ENCODE measurements at regions not wholly inside any gene's neighbourhood (a gene's known extent, or its start where the extent isn't known, plus 50 kb on each side); places are given as distances from the start of the nearest gene placed in this dataset.
"Not testable (repeated sequence)": the region's sequence is repeated elsewhere in the genome, so short reads cannot be mapped to it uniquely, and the experiment has no call there.

DNA sequence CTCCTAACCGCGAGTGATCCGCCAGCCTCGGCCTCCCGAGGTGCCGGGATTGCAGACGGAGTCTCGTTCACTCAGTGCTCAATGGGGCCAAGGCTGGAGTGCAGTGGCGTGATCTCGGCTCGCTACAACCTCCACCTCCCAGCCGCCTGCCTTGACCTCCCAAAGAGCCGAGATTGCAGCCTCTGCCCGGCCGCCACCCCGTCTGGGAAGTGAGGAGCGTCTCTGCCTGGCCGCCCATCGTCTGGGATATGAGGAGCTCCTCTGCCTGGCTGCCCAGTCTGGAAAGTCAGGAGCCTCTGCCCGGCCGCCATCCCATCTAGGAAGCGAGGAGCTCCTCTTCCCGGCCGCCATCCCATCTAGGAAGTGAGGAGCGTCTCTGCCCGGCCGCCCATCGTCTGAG is 58.8 kb upstream of the ANKRD30BL start:
- intact Hi-C loops (cut with DNase I, micrococcal nuclease); DNase-seq; ATAC-seq: not testable (repeated sequence)

GRCh38 chr2:132221886-132222285 is 60.1 kb upstream of the ANKRD30BL start:
- intact Hi-C loops (cut with DNase I, micrococcal nuclease); ATAC-seq; DNase-seq: not testable (repeated sequence)

DNA sequence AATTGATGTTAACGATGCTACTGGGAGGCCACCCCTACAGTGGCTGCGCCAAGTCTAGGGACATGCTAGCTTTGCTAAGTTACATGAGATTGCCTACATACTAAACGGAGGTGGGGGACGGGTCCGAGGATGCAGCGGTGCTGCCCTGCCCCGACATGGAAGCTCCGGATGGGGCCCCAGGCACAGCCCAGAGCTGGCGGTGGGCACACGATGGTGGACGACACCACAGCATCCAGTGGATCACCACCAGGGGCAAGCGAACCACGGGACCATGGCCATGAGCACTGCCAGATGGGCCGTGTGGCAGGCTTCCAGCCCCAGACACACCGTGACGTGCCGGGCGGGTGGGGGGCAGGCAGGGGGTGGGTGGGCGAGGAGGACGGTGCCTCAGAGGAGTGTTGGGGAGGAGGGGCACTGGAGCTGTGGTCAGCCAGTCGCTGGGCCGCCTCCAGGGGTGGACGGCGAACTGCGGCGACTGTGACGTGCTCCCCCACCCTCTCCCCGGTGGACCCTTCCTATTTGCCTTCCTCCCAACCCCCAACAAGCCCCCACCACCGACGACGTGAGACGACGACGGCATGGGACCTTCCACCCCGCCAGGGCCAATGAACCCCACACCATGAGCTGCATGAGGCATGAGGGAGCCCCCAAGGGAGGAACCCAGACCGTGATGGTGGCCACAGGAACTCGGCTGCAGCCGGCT is 90.6 kb upstream of the ANKRD30BL start:
- DNase-seq (no peak), ATAC-seq (no peak)
- intact Hi-C loops (cut with DNase I, micrococcal nuclease): no loop called here

GRCh38 chr2:132252894-132253264 is 91.1 kb upstream of the ANKRD30BL start:
- DNase-seq (no peak), ATAC-seq (no peak)
- intact Hi-C loops (cut with DNase I, micrococcal nuclease): no loop called here

GRCh38 chr2:132253496-132254305 is 91.9 kb upstream of the ANKRD30BL start:
- intact Hi-C loops (cut with DNase I, micrococcal nuclease): no loop called here

GRCh38 chr2:132254306-132254919 is 92.7 kb upstream of the ANKRD30BL start:
- intact Hi-C loops (cut with DNase I, micrococcal nuclease); ATAC-seq; DNase-seq: not testable (repeated sequence)

More at GRCh38 chr2:132253496-132254305, 91.9 kb upstream of the ANKRD30BL start:
- DNase-seq (no peak), ATAC-seq (no peak)

DNA sequence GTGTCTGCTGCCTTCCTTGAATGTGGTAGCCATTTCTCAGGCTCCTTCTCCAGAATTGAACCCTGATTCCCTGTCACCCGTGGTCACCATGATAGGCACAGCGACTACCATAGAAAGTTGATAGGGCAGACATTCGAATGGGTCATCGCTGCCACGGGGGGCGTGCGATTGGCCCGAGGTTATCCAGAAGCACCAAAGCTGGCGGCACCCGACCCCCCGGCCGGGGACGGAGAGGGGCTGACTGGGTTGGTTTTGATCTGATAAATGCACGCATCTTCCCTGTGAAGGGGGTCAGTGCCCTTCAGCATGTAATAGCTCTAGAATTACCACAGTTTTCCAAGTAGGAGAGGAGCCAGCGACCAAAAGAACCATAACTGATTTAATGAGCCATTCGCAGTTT is 94.0 kb upstream of the ANKRD30BL start:
- ATAC-seq (no peak), DNase-seq (no peak)
- intact Hi-C loops (cut with DNase I, micrococcal nuclease): no loop called here

- no peak for ATAC-seq
- no peak for DNase-seq
- intact Hi-C loops (cut with DNase I, micrococcal nuclease): no loop called here
These were observed 94.6 kb upstream of the ANKRD30BL start for GRCh38 chr2:132256251-132256902.

DNA sequence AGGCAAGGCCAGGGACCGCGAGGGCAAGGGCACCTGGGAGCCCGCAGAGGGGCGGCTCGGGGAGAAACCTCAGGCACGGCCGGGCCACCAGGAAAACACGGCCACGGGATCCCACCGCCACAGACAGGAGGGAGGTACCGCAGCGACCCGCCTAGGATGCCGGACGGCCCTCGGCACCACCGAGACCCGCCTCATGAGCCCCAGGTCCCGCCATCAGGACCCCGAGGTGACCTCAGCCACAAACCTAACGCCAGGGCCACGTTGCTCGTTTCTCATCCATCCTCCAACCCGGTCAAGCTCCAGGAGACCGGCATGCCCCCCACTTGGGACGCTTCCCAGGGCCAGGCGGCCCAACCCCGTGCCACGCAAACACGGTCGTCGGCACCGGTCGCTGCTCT is 95.2 kb upstream of the ANKRD30BL start:
- ATAC-seq; intact Hi-C loops (cut with DNase I, micrococcal nuclease); DNase-seq: not testable (repeated sequence)

GRCh38 chr2:132257301-132258171 is 95.8 kb upstream of the ANKRD30BL start:
- intact Hi-C loops (cut with DNase I, micrococcal nuclease); DNase-seq; ATAC-seq: not testable (repeated sequence)

DNA sequence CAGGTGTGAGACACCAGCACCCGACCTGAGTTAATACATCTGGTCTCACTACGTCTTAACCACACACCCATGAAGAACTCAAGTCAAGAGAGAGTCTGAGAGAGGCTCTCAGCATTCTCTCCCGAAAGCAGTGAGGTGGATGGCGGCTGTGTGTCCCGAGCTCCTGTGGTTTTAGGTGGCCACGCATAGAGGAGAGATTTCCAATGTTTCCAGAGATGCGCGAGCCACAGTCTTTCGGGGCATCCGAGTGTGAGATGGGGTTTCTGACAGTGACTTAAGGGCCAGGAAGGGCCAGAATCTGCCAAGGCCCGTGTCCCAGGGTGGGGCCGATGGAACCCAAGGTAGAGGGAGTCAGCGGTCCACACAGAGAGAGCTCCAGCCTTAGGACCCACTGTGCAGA is 97.5 kb upstream of the ANKRD30BL start:
- intact Hi-C loops (cut with DNase I, micrococcal nuclease); DNase-seq: not testable (repeated sequence)

GRCh38 chr2:132265595-132265994 is 103.8 kb upstream of the ANKRD30BL start:
- ATAC-seq; intact Hi-C loops (cut with DNase I, micrococcal nuclease); DNase-seq: not testable (repeated sequence)

More for the DNA sequence above, 97.5 kb upstream of the ANKRD30BL start:
- not testable (repeated sequence) for ATAC-seq

- no peak for ATAC-seq
- DNase-seq: no peak
- intact Hi-C loops (cut with DNase I, micrococcal nuclease): no loop called here
These were observed 105.3 kb upstream of the ANKRD30BL start for GRCh38 chr2:132267105-132267497.

GRCh38 chr2:132267498-132268283 is 105.9 kb upstream of the ANKRD30BL start:
- intact Hi-C loops (cut with DNase I, micrococcal nuclease); ATAC-seq; DNase-seq: not testable (repeated sequence)

DNA sequence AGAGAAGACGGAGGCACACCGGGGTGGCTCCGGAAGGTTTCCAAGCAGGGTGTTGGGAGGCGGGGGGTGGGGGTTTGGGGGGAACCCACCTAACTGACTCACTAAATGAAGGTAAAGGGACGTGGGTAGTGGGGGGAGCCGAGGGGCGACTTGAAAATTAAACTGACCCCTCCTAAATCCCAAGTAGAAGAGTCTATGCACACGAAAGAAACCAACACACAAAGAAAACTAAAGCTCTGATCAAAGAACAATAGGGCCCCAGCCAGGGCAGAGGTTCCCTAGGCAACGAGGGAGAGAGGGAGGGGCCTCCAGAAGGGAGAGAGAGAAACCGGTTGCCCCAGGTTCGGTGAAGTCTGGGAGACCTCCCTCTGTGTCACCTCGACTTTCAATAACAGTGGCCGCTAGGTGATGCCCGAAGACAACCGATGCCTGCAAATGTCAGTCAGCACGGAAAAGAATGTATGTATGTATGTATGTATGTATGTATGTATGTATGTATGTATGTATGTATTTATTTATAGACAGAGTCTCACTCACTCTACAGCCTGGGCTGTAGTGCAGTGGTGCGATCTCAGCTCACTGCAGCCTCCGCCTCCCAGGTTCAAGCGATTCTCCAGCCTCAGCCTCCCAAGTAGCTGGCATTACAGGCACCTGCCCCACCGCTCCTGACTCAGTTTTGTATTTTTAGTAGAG is 106.7 kb upstream of the ANKRD30BL start:
- ATAC-seq: peak; percentile 54
- peak; percentile 74 to 77 for DNase-seq
- intact Hi-C loops (cut with DNase I, micrococcal nuclease): not testable (repeated sequence)

- ATAC-seq (no peak), DNase-seq (no peak)
- intact Hi-C loops (cut with DNase I, micrococcal nuclease): no loop called here
These were observed 107.3 kb upstream of the ANKRD30BL start for GRCh38 chr2:132268977-132269523.

- no peak for DNase-seq
- intact Hi-C loops (cut with DNase I, micrococcal nuclease): no loop called here
- ATAC-seq: no peak
These were observed 108.5 kb upstream of the ANKRD30BL start for GRCh38 chr2:132270255-132270654.
